ENCODE measurements at regions not wholly inside any gene's neighbourhood (a gene's known extent, or its start where the extent isn't known, plus 50 kb on each side); places are given as distances from the start of the nearest gene placed in this dataset.

GRCh38 chr18:14905350-14905749, 157.4 kb downstream of the ANKRD30B start:
- TF ChIP-seq CTCF (IDR thresholded peaks at IDR 0.05; ENCODE audit: control insufficient read depth, extremely low read depth, insufficient read depth) = no peak
- H3K4me3 ChIP-seq (ENCODE audit: low read depth, low read length) = no peak overlapping the region
- no peak for DNase-seq (ENCODE audit: low read depth)

- no peak for TF ChIP-seq CTCF (IDR thresholded peaks at IDR 0.05; ENCODE audit: control insufficient read depth, extremely low read depth, insufficient read depth)
Measured at GRCh38 chr18:14905979-14906378, 158.0 kb downstream of the ANKRD30B start.

GRCh38 chr18:14907420-14907819, 159.4 kb downstream of the ANKRD30B start:
- no peak for DNase-seq (ENCODE audit: low read depth)
- TF ChIP-seq CTCF (IDR thresholded peaks at IDR 0.05; ENCODE audit: control insufficient read depth, extremely low read depth, insufficient read depth) = no peak
- no peak overlapping the region for H3K4me3 ChIP-seq (ENCODE audit: low read depth, low read length)

More at GRCh38 chr18:14905979-14906378, 158.0 kb downstream of the ANKRD30B start:
- H3K4me3 ChIP-seq (ENCODE audit: low read depth, low read length) = no peak overlapping the region
- DNase-seq (ENCODE audit: low read depth) = no peak

GRCh38 chr18:14908541-14908940, 160.6 kb downstream of the ANKRD30B start:
- no peak for DNase-seq (ENCODE audit: low read depth)
- no peak overlapping the region for H3K4me3 ChIP-seq (ENCODE audit: low read depth, low read length)
- TF ChIP-seq CTCF (IDR thresholded peaks at IDR 0.05; ENCODE audit: control insufficient read depth, extremely low read depth, insufficient read depth) = no peak

- TF ChIP-seq CTCF (IDR thresholded peaks at IDR 0.05; ENCODE audit: control insufficient read depth, extremely low read depth, insufficient read depth) = no peak
- DNase-seq (ENCODE audit: low read depth) = no peak
- no peak overlapping the region for H3K4me3 ChIP-seq (ENCODE audit: low read depth, low read length)
Measured at GRCh38 chr18:14912967-14913366, 165.0 kb downstream of the ANKRD30B start.

- no peak for DNase-seq (ENCODE audit: low read depth)
- no peak overlapping the region for H3K4me3 ChIP-seq (ENCODE audit: low read depth, low read length)
- no peak for TF ChIP-seq CTCF (IDR thresholded peaks at IDR 0.05; ENCODE audit: control insufficient read depth, extremely low read depth, insufficient read depth)
Measured at GRCh38 chr18:14914121-14914520, 166.1 kb downstream of the ANKRD30B start.

GRCh38 chr18:14914771-14915170, 166.8 kb downstream of the ANKRD30B start:
- TF ChIP-seq CTCF (IDR thresholded peaks at IDR 0.05; ENCODE audit: control insufficient read depth, extremely low read depth, insufficient read depth) = no peak
- H3K4me3 ChIP-seq (ENCODE audit: low read depth, low read length) = no peak overlapping the region
- no peak for DNase-seq (ENCODE audit: low read depth)
